HL-60 (cell line): ENCODE measurements at regions not wholly inside any gene's neighbourhood (a gene's known extent, or its start where the extent isn't known, plus 50 kb on each side); places are given as distances from the start of the nearest gene placed in this dataset.

ENCODE experiments used
- GABPA ChIP-seq: IDR thresholded peaks from 2 replicates; pipeline ENCODE4 v1.6.1; 2012; ENCODE audit warnings: low read depth
- POLR2AphosphoS5 ChIP-seq: IDR thresholded peaks from 2 replicates; pipeline ENCODE4 v1.6.1; 2012; ENCODE audit warnings: low read depth
- REST ChIP-seq: IDR thresholded peaks from 2 replicates; pipeline ENCODE4 v1.6.1; 2012; ENCODE audit warnings: low read depth; ENCODE audit not compliant: insufficient replicate concordance
- SPI1 ChIP-seq: IDR thresholded peaks from 2 replicates; pipeline ENCODE4 v1.6.1; 2012; ENCODE audit warnings: low read depth, mild to moderate bottlenecking, borderline replicate concordance
- TF ChIP-seq, protein P1 (sequence below): IDR thresholded peaks from one replicate; pipeline ENCODE4 v1.5.1; 2011; ENCODE audit warnings: low read length, control low read depth, inconsistent platforms; ENCODE audit not compliant: insufficient read depth

- TF ChIP-seq, protein P1, sequence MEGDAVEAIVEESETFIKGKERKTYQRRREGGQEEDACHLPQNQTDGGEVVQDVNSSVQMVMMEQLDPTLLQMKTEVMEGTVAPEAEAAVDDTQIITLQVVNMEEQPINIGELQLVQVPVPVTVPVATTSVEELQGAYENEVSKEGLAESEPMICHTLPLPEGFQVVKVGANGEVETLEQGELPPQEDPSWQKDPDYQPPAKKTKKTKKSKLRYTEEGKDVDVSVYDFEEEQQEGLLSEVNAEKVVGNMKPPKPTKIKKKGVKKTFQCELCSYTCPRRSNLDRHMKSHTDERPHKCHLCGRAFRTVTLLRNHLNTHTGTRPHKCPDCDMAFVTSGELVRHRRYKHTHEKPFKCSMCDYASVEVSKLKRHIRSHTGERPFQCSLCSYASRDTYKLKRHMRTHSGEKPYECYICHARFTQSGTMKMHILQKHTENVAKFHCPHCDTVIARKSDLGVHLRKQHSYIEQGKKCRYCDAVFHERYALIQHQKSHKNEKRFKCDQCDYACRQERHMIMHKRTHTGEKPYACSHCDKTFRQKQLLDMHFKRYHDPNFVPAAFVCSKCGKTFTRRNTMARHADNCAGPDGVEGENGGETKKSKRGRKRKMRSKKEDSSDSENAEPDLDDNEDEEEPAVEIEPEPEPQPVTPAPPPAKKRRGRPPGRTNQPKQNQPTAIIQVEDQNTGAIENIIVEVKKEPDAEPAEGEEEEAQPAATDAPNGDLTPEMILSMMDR: no peak
- no peak for TF ChIP-seq POLR2AphosphoS5
- no peak for TF ChIP-seq SPI1
- no peak for TF ChIP-seq REST
- TF ChIP-seq GABPA: no peak
Measured at GRCh38 chr9:90342607-90343006, 300.0 kb downstream of the DIRAS2 start.
